Stomach (tissue), 8 donors: ENCODE measurements at regions not wholly inside any gene's neighbourhood (a gene's known extent, or its start where the extent isn't known, plus 50 kb on each side); places are given as distances from the start of the nearest gene placed in this dataset.

Experiments
- DNase-seq, 2 donors: peaks; one replicate each; pipeline versions ENCODE4 v3.0.0 to v3.0.0-alpha.2; 2013 to 2019
- H3K27ac ChIP-seq, 5 donors: fragments of 200-600 bp in 4 of 5; sonication (generic) in 4 of 5; one replicate each; pipeline ENCODE4 v1.5.1; 2013 to 2019; ENCODE audit warnings: mild to moderate bottlenecking in 1 of 5, moderate library complexity in 1 of 5
- H3K27me3 ChIP-seq, 3 donors: fragments of 200-600 bp; sonication (generic); one replicate each; pipeline ENCODE4 v1.5.1; 2017 to 2019; ENCODE audit warnings: mixed run types in 1 of 3
- H3K36me3 ChIP-seq, 4 donors: fragments of 200-600 bp; sonication (generic); 1 replicate in 3 of 4; 2 replicates in 1 of 4; pipeline ENCODE4 v1.5.1; 2016 to 2019
- H3K4me1 ChIP-seq, 4 donors: fragments of 200-600 bp; sonication (generic); one replicate each; pipeline ENCODE4 v1.5.1; 2016 to 2019
- H3K4me3 ChIP-seq, 4 donors: fragments of 200-600 bp; sonication (generic) in 3 of 4; one replicate each; pipeline ENCODE4 v1.5.1; 2016 to 2019; ENCODE audit warnings: mild to moderate bottlenecking in 1 of 4
- H3K9me3 ChIP-seq, 4 donors: fragments of 200-600 bp; sonication (generic); one replicate each; pipeline ENCODE4 v1.5.1; 2016 to 2019
- CTCF ChIP-seq, 7 experiments: fragments of 450-650 bp in 4 of 7; fragments of 200-600 bp in 3 of 7; sonication (generic) in 3 of 7; IDR thresholded peaks; one replicate each; pipeline ENCODE4 v1.5.1; 2016 to 2019; ENCODE audit warnings: antibody characterized with exemption in 7 of 7, control low read depth in 2 of 7, mild to moderate bottlenecking in 1 of 7
- EP300 ChIP-seq: sonication (generic); formaldehyde crosslinking; IDR thresholded peaks from one replicate; pipeline ENCODE4 v1.6.1; 2017; ENCODE audit warnings: antibody characterized with exemption
- POLR2A ChIP-seq, 4 donors: fragments of 450-650 bp; IDR thresholded peaks; one replicate each; pipeline ENCODE4 v1.6.1; 2016; ENCODE audit warnings: antibody characterized with exemption in 4 of 4, control low read depth in 2 of 4, mild to moderate bottlenecking in 1 of 4, moderate library complexity in 1 of 4
- POLR2AphosphoS5 ChIP-seq, 3 donors: sonication (generic); formaldehyde crosslinking; IDR thresholded peaks; one replicate each; pipeline ENCODE4 v1.6.1; 2016; ENCODE audit warnings: antibody characterized with exemption in 3 of 3
- WGBS, 5 donors: extraction: QIAGEN DNeasy Blood & Tissue Kit in 3 of 5; methylation state at CpG; one replicate each; pipeline versions ENCODE4 v1.1.5 to v1.1.7; 2013 to 2018; 5-methylcytosine and 5-hydroxymethylcytosine counted together
- intact Hi-C: fragments of 100-400 bp; cut with DNase I; formaldehyde crosslinking; loops from one replicate; pipeline ENCODE4 v1.15.1; 2023; ENCODE audit warnings: low total_unique reads
- donor health status: healthy with polysubstance abuse.
- donor health status: Bipolar disorder and iron deficiency.
- donor health status: healthy.

GRCh38 chr6:65799389-65799788 is 92.4 kb upstream of the EYS start:
- DNase-seq, result no peak
- no peaks in the 10 kb centered on the region for H3K36me3 ChIP-seq
- no peak overlapping the region for H3K27ac ChIP-seq
- TF ChIP-seq EP300, result no peak
- TF ChIP-seq POLR2A (IDR thresholded peaks at IDR 0.05), result no peak
- H3K9me3 ChIP-seq, result no peaks in the 10 kb centered on the region
- no peak overlapping the region for H3K4me3 ChIP-seq
- intact Hi-C loops, result no loop called here
- no peaks in the 10 kb centered on the region for H3K27me3 ChIP-seq
- no peaks in the 10 kb centered on the region for H3K4me1 ChIP-seq

DNA sequence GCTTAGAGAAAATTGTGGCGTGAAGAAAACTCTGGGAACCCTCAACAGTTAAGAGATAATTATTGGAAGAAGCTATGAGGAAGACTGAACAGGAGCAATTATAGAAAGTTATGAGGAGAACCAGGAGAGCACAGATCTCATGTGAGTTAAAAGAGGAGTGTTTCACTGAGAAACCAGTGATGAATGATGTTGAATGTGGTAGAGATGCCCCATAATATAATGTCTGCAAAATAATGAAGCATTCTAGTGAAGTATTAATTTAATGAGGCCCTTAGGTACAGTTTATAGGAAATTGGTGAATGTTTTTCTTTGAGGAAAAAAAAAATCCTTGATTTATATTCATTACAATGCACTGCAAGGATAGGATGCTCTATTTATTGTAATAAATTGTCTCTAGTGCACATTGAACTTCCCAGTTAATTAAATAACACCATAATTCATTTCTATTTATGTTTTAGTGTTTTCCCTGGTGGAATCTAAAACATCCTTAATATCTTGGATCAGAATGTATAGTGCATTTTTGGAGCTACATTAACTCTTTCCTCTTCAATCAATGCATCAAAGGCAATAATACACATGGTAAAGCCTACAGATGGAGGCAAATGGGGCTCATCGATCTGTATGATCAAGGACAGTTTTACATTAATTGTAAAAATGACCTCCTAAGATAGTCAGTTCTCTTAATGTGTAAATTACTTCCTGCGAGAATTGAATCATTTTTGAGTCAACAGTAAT is 91.4 kb upstream of the EYS start:
- intact Hi-C loops, result no loop called here
- Histone ChIP-seq H3K9me3 (no peaks in the 10 kb centered on the region), H3K4me1 (no peaks in the 10 kb centered on the region), H3K27me3 (no peaks in the 10 kb centered on the region), H3K4me3 (no peak overlapping the region), H3K36me3 (no peaks in the 10 kb centered on the region), H3K27ac (no peak overlapping the region)
- 47 to 63% (median 55%) methylated on average over 3 of the region's 3 CpGs for WGBS, 5 donors
- no peak for DNase-seq
- TF ChIP-seq CTCF (IDR thresholded peaks at IDR 0.05), result no peak
- no peak for TF ChIP-seq POLR2A (IDR thresholded peaks at IDR 0.05)
- TF ChIP-seq EP300, result no peak
- TF ChIP-seq POLR2AphosphoS5 (IDR thresholded peaks at IDR 0.05), result no peak

DNA sequence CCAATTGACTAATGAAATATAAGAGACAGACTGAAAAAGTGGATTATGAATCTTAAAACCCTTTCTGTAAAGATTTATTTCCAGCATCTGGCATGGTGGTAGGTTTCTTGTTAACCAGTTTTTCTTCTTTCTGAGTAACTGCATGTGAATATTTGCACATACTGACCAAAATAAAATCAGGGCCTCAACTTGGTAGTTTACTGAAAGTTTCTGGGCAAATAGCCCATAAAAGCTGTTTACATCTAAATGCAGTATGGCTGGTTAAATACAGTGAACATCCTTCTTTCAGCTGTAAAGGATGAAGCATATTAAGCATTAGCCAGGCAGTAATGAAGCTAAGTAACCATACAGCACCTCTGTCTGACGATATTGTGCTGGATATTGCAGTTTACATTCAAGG is 83.6 kb upstream of the EYS start:
- DNase-seq, result peak in 1 of 2 donors; percentile 42
- no peak overlapping the region for H3K27ac ChIP-seq
- TF ChIP-seq POLR2AphosphoS5 (IDR thresholded peaks at IDR 0.05) (no peak), POLR2A (IDR thresholded peaks at IDR 0.05) (no peak)
- no peaks in the 10 kb centered on the region for H3K4me1 ChIP-seq
- WGBS, 5 donors, result 56 to 78% (median 68%) methylated on average over 1 of the region's 1 CpG
- no peaks in the 10 kb centered on the region for H3K27me3 ChIP-seq
- intact Hi-C loops, result no loop called here
- H3K4me3 ChIP-seq, result no peak overlapping the region
- no peaks in the 10 kb centered on the region for H3K36me3 ChIP-seq
- H3K9me3 ChIP-seq, result peaks cover 0 to 9% (median 5%) of the 10 kb centered on the region in 4 donors

GRCh38 chr6:65787787-65788186 is 80.8 kb upstream of the EYS start:
- no peaks in the 10 kb centered on the region for H3K36me3 ChIP-seq
- no peak for DNase-seq
- intact Hi-C loops, result no loop called here
- TF ChIP-seq POLR2A (IDR thresholded peaks at IDR 0.05) (no peak), CTCF (IDR thresholded peaks at IDR 0.05) (no peak), EP300 (no peak), POLR2AphosphoS5 (IDR thresholded peaks at IDR 0.05) (no peak)
- no peaks in the 10 kb centered on the region for H3K27me3 ChIP-seq
- H3K27ac ChIP-seq, result no peak overlapping the region
- 91 to 97% (median 97%) methylated on average over 24 to 34 of the region's 34 CpGs for WGBS, 5 donors
- no peaks in the 10 kb centered on the region for H3K4me1 ChIP-seq
- H3K9me3 ChIP-seq, result peaks cover 0 to 9% (median 5%) of the 10 kb centered on the region in 4 donors
- H3K4me3 ChIP-seq, result no peak overlapping the region

DNA sequence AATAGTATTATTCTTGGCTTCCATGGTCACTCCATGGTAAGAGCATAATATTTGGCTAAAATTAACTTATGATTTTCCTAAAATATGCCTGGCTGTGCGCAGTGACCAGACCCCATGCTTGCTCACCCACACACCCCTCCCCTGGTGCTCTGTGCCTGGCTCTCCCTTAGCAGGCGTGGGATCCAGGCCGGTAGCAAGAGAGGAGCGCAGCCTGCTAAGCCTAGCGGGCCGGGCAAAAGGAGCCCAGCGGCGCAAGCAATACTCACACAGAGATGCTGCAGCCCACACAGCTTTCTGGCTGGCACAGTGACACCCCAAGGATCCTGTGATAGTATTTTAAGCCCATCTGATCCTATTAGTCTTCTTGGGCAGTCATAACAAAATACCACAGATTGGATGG is 79.8 kb upstream of the EYS start:
- H3K4me1 ChIP-seq, result no peaks in the 10 kb centered on the region
- H3K27ac ChIP-seq, result no peak overlapping the region
- 91 to 99% (median 95%) methylated on average over 3 to 8 of the region's 8 CpGs for WGBS, 5 donors
- intact Hi-C loops, result no loop called here
- no peak for TF ChIP-seq EP300
- no peak for TF ChIP-seq CTCF (IDR thresholded peaks at IDR 0.05)
- TF ChIP-seq POLR2A (IDR thresholded peaks at IDR 0.05), result no peak
- TF ChIP-seq POLR2AphosphoS5 (IDR thresholded peaks at IDR 0.05), result no peak
- H3K4me3 ChIP-seq, result no peak overlapping the region
- H3K9me3 ChIP-seq, result peaks cover 0 to 9% (median 5%) of the 10 kb centered on the region in 4 donors
- no peaks in the 10 kb centered on the region for H3K36me3 ChIP-seq
- no peak for DNase-seq
- no peaks in the 10 kb centered on the region for H3K27me3 ChIP-seq
